ENCODE measurements at regions not wholly inside any gene's neighbourhood (a gene's known extent, or its start where the extent isn't known, plus 50 kb on each side); places are given as distances from the start of the nearest gene placed in this dataset.

- Histone ChIP-seq H3K36me3 (ENCODE audit: insufficient read depth, low read length, poor library complexity, severe bottlenecking) (no peaks in the 10 kb centered on the region), H3K4me1 (ENCODE audit: insufficient read depth, low read length, poor library complexity, severe bottlenecking) (peaks cover 5% of the 10 kb centered on the region), H3K9me3 (ENCODE audit: low read depth, low read length, poor library complexity, severe bottlenecking) (no peaks in the 10 kb centered on the region), H3K27ac (ENCODE audit: low read depth, low read length, poor library complexity, severe bottlenecking) (no peak overlapping the region), H3K4me3 (ENCODE audit: low read depth, low read length, poor library complexity, severe bottlenecking) (no peak overlapping the region), H3K27me3 (replicated peaks; ENCODE audit: insufficient read depth, low read depth, low read length, poor library complexity) (no peaks in the 10 kb centered on the region)
- ChIA-PET CTCF (no interaction called here), POLR2A (ENCODE audit: low non-redundant PET) (no interaction called here)
- intact Hi-C loops (cut with micrococcal nuclease; ENCODE audit: unreplicated experiment), result no loop called here
- TF ChIP-seq EZH2 (IDR thresholded peaks at IDR 0.05; ENCODE audit: borderline replicate concordance, low read depth, low read length, poor library complexity, severe bottlenecking) (no peak), CTCF (conservative IDR thresholded peaks at IDR 0.05; ENCODE audit: low read depth, low read length) (no peak)
- no peak for DNase-seq (ENCODE audit: low spot score)
- no TSS peak for BruUV-seq (replicated peaks)
Observed at GRCh38 chr15:95883064-95883463, 447.4 kb upstream of the NR2F2 start.

- H3K4me3 ChIP-seq (ENCODE audit: low read depth, low read length, poor library complexity, severe bottlenecking), result no peak overlapping the region
- H3K36me3 ChIP-seq (ENCODE audit: insufficient read depth, low read length, poor library complexity, severe bottlenecking), result no peaks in the 10 kb centered on the region
- ChIA-PET POLR2A (ENCODE audit: low non-redundant PET) (no interaction called here), CTCF (no interaction called here)
- H3K9me3 ChIP-seq (ENCODE audit: low read depth, low read length, poor library complexity, severe bottlenecking), result no peaks in the 10 kb centered on the region
- peaks cover 5% of the 10 kb centered on the region for H3K4me1 ChIP-seq (ENCODE audit: insufficient read depth, low read length, poor library complexity, severe bottlenecking)
- H3K27ac ChIP-seq (ENCODE audit: low read depth, low read length, poor library complexity, severe bottlenecking), result no peak overlapping the region
- TF ChIP-seq EZH2 (IDR thresholded peaks at IDR 0.05; ENCODE audit: borderline replicate concordance, low read depth, low read length, poor library complexity, severe bottlenecking) (no peak), CTCF (conservative IDR thresholded peaks at IDR 0.05; ENCODE audit: low read depth, low read length) (no peak)
- intact Hi-C loops (cut with micrococcal nuclease; ENCODE audit: unreplicated experiment), result no loop called here
- no TSS peak for BruUV-seq (replicated peaks)
- H3K27me3 ChIP-seq (replicated peaks; ENCODE audit: insufficient read depth, low read depth, low read length, poor library complexity), result no peaks in the 10 kb centered on the region
- peak; percentile 31 for DNase-seq (ENCODE audit: low spot score)
Observed at GRCh38 chr15:95884276-95884675, 446.2 kb upstream of the NR2F2 start.

GRCh38 chr15:95887666-95888390 lies 442.7 kb upstream of the NR2F2 start:
- ChIA-PET POLR2A (ENCODE audit: low non-redundant PET) (no interaction called here), CTCF (no interaction called here)
- no peak overlapping the region for H3K4me3 ChIP-seq (ENCODE audit: low read depth, low read length, poor library complexity, severe bottlenecking)
- no peaks in the 10 kb centered on the region for H3K36me3 ChIP-seq (ENCODE audit: insufficient read depth, low read length, poor library complexity, severe bottlenecking)
- intact Hi-C loops (cut with micrococcal nuclease; ENCODE audit: unreplicated experiment), result no loop called here
- no peak for DNase-seq (ENCODE audit: low spot score)
- no peaks in the 10 kb centered on the region for H3K27me3 ChIP-seq (replicated peaks; ENCODE audit: insufficient read depth, low read depth, low read length, poor library complexity)
- no peak overlapping the region for H3K27ac ChIP-seq (ENCODE audit: low read depth, low read length, poor library complexity, severe bottlenecking)
- TF ChIP-seq CTCF (conservative IDR thresholded peaks at IDR 0.05; ENCODE audit: low read depth, low read length) (no peak), EZH2 (IDR thresholded peaks at IDR 0.05; ENCODE audit: borderline replicate concordance, low read depth, low read length, poor library complexity, severe bottlenecking) (no peak)
- no TSS peak for BruUV-seq (replicated peaks)
- peaks cover 5% of the 10 kb centered on the region for H3K4me1 ChIP-seq (ENCODE audit: insufficient read depth, low read length, poor library complexity, severe bottlenecking)
- no peaks in the 10 kb centered on the region for H3K9me3 ChIP-seq (ENCODE audit: low read depth, low read length, poor library complexity, severe bottlenecking)
